GM12891 (cell line): ENCODE measurements at regions not wholly inside any gene's neighbourhood (a gene's known extent, or its start where the extent isn't known, plus 50 kb on each side); places are given as distances from the start of the nearest gene placed in this dataset.
"Not testable (repeated sequence)": the region's sequence is repeated elsewhere in the genome, so short reads cannot be mapped to it uniquely, and the experiment has no call there.

Experiments
- POLR2A ChIP-seq: IDR thresholded peaks from 2 replicates; pipeline ENCODE4 v1.6.1; 2011; ENCODE audit warnings: low read depth, low read length, control low read depth
- POLR2AphosphoS5 ChIP-seq: IDR thresholded peaks from 2 replicates; pipeline ENCODE4 v1.6.1; 2011; ENCODE audit warnings: low read depth, low read length, control low read depth
- POU2F2 ChIP-seq: IDR thresholded peaks from 2 replicates; pipeline ENCODE4 v1.6.1; 2011; ENCODE audit warnings: low read depth, mild to moderate bottlenecking, control low read depth, low read length, moderate library complexity
- TAF1 ChIP-seq: IDR thresholded peaks from 2 replicates; pipeline ENCODE4 v1.6.1; 2011; ENCODE audit warnings: low read depth, low read length, control low read depth

DNA sequence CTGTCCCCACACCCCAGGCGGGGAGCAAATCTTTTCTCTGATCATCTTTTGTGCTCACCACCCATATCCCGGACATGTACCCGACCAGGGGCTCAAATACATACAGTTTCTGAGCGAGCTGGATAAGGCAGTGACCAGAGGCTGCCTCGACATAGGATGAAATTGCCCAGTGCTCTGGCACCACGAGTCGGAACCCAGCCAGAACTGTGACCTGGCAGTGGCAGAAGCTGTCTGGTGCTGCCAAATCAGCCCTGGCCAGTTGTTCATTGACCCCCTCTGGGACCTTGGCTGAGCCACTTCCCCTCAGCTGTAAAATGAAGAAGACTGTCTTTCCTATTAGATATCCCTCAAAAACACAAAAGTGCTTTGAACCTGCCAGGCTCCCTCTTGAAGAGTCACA is 60.6 kb downstream of the CDRT15L2 start:
- not testable (repeated sequence) for TF ChIP-seq POLR2AphosphoS5, POLR2A, TAF1, POU2F2
